CD1c-positive myeloid dendritic cell (primary cell): ENCODE measurements at regions not wholly inside any gene's neighbourhood (a gene's known extent, or its start where the extent isn't known, plus 50 kb on each side); places are given as distances from the start of the nearest gene placed in this dataset.

Experiments used
- DNase-seq: peaks from one replicate; pipeline ENCODE4 v3.0.0-alpha.2; 2016; ENCODE audit errors: extremely low spot score

DNA sequence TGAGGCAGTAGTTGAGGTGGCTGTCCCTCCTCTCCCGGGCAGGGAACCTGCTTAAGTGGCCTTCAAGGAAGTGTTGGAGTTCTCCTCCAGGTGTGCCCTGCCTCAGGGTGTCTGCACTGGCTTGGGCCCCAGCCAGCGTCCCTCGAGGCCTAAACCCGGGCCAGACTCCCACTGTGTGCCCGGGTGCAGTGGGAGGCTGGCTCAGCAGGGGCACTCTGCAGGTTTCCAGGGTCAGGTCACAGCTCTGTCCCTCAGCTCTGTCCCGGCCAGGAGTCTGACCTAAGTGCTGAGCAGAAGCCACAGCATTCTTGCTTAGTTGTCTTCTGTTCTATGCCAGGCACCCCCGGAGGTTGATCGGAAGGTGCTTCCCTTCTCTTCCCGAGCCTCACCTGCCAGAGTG lies 69.0 kb upstream of the OTOS start:
- no peak for DNase-seq

GRCh38 chr2:240210198-240210965 lies 69.9 kb upstream of the OTOS start:
- no peak for DNase-seq

GRCh38 chr2:240211096-240211495 lies 70.6 kb upstream of the OTOS start:
- no peak for DNase-seq

GRCh38 chr2:240211598-240212424 lies 71.4 kb upstream of the OTOS start:
- no peak for DNase-seq

DNA sequence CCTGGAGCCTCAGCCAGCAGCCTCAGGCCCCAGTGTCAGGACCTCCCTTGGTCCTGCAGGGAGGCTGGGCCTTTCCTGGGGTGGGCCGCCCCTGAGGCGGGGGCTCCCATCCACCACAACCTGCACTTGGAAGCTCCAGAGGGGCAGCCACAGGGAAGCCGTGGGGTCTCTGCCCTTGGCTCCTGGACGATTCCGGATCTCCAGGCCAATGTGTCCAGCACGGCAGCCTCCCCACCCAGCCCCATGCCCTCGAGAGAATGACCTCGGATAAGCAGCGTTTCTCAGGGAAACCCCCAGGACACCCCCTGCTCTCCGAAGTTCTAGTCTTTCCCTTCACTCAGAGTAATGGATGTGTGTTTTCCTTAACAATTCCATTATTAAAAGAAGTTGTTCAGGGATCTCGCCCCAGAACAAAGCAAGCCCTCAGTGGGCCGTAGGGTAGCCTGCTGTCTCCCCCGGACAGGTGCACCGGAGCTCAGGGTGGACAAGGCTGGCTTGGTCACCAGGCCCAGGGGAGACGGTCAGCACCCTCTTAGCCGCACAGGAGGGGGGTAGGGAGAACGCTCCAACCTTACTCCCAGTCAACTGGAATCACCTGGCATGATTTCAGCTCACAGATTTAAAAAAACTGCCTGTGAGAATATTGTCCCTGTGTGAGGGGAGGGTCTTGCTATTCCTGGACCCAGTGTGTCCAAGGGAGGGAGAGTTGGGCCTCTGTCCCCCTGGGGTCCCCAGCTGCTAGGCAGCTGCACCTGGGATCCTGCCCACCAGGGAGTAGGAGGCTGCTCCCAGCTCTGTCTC lies 72.2 kb upstream of the OTOS start:
- DNase-seq, result no peak

DNA sequence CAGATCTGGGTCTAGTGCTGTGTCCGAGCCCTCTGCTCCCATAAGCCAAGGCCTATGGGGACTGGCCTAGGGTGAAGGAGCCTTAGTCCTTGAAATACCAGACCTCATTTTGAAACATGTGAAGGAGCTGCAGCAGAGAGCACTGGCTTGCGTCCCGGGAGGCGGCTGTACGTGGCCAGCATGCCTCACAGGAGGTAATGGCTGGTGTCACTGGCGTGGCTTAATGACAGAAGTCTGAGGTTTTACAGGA lies 72.7 kb upstream of the OTOS start:
- DNase-seq, result no peak

- no peak for DNase-seq
Measured at GRCh38 chr2:240213476-240214421, 73.3 kb upstream of the OTOS start.

DNA sequence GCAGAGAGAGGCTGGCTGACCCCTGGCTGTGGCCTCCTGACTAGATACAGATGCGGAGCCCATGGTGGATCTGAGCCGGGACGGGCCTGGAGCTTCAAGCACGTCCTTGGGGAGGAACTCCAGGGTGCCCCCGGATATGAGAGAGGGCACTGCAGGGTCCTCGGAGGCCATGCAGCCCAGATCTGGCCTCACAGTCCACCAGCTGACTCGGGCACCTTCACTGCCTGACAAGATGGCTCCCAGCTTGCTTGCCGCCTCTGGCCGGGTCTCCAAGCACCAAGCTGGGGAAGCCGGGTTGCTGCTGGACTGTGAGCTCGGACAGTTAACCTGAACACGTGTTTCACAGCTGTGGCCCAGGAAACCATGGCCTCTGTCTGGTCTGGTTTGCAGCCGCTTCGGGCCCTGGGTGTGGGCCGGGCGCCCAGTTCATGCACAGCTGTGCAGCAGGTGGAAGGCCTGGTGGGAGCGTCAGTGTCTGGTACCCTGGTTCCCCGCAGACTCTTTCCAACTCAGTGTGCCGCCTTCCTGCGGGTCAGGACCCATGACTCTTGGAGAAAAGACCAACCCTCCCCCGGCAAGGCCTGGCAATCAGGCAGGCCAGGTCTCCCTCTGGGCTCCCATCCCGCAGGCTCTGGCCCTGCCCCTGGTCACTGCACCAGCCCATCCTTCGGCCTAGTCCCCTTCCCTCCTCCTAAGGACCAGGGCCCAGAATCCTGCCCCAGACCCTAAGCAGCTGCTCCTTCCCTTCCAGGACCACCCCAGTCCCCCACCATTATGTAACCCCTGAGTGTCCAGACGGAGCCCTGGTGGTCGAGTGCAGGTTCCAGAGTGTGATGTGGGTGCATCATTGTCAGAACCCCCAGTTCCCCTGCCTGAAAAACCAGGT lies 74.6 kb upstream of the OTOS start:
- DNase-seq, result no peak

DNA sequence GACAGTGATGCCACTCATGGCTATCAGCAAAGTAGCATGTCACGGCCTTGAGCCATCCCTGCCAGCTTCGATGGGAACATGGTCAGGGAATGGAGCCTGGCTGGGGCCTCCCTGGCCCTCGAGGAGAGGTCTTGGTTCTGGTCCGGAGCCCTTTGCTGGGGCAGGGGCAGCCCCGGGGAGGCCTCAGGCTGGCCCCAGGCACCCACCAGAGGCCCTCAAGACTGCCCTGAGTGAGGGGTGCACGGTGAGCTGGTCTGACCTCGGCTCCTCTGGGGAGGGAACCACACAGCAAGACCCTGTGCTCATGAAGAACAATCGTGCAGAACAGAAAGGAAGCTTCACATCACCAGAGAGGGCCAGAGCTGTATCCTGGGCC lies 75.2 kb upstream of the OTOS start:
- no peak for DNase-seq

- no peak for DNase-seq
Measured at GRCh38 chr2:240216167-240216566, 75.7 kb upstream of the OTOS start.

DNA sequence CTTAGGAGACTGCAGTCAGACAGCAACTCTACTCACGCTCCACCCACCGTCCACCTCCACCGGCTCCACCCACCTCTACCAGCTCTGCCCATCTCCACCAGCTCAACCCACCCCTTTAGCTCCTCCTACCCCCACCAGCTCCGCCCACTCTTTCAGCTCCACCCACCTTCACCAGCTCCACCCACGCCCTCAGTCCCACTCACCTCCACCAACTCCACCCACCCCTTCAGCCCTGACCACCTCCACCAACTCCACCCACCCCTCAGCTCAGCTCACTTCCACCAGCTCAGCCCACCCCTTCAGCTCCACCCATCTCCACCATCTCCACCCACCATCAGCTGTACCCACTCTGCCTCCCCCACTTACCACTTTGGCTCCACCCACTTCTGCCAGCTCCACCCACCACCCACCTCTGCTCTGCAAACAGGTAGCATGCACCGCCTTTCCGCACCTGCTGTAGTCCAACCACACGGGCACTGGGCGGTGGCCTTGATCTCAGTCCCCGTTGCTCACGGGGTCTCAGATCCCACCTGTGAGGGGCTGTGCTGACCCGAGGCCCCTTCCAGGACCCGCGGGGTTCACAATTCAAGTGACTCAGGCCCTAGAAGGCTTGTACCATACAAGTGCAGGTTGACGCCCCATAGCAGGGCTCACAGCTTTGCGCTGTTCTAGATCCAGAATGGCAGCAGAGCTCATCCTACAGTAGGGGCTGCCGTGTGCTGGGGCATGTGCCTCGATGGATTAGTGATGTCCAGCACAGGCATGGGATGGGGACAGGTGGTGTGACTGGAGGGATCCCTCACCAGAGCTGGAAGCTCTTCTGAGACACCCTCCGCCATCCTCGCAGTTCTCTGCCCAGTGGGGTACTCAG lies 77.2 kb upstream of the OTOS start:
- no peak for DNase-seq

GRCh38 chr2:240219208-240219890 lies 78.9 kb upstream of the OTOS start:
- DNase-seq, result no peak

DNA sequence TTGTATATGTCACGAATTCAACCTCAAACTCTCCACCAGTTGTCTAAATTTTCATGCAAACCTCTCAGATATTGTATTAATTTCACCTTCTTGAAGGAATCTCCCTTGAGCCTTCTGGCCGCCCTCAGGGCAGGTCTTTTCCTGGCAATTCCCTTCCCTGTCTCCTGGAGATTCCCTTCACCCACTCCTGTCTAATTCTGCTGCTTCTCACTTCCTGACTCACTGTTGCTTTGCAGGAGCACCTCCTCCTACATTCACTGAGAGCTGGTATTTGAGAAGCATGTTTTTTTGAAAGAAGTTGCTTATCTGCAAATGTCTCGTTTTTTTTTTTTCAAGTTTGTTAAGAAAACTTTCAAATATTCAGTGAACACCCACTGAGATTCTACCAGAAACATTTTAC lies 79.9 kb upstream of the OTOS start:
- no peak for DNase-seq

- no peak for DNase-seq
Measured at GRCh38 chr2:240223631-240224030, 83.2 kb upstream of the OTOS start.

DNA sequence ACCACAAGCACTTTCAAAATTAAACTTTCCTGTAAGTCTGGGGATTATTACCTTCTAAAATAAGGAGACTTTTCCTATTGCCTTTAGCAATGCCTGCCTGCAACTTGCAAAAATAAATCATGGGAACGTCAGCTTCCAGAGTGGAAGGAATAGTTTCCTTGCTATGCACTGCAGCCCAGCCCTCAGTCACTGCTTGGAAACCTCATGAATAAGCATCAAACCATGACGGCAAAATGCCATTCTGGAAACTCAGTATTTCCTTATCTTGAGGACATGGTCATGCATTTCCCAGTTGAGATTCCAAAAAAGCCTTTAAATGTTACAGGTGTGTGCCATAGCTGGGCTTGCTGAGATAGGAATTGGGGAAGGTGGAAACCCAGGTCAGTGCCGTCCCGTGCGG lies 84.2 kb upstream of the OTOS start:
- DNase-seq, result no peak

GRCh38 chr2:240225131-240225530 lies 84.7 kb upstream of the OTOS start:
- no peak for DNase-seq

DNA sequence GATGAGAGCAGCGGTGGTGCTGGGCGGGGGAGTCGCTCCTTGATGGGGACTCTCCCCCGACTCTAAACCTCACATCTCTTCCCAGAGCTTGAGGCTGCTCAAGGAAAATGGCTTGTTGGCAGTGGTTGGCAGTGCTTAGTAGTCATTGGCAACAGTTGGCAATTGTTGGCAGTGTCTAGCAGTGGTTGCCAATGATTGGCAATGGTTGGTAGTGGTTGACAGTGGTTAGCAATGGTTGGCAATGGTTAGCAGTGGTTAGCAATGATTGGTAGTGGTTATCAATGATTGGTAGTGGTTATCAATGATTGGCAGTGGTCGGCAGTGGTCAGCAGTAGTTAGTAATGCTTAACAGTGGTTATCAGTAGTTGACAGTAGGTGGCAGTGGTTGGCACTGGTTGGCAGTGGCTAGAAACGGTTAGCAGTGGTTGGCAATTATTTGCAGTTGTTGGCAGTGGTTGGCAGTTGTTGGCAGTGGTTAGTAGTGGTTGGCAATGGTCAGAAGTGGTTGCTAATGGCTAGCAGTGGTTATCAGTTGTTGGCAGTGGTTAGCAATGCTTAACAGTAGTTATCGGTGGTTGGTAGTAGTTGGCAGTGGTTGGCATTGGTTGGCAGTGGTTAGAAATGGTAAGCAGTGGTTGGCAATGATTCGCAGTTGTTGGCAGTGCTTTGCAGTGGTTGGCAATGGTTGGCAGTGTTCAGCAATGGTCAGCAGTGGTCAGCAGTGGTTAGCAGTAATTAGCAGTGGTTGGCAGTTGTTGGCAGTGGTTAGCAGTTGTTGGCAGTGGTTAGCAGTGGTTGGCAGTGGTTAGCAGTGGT lies 85.4 kb upstream of the OTOS start:
- no peak for DNase-seq
